GM18517 (cell line): ENCODE measurements at regions not wholly inside any gene's neighbourhood (a gene's known extent, or its start where the extent isn't known, plus 50 kb on each side); places are given as distances from the start of the nearest gene placed in this dataset.
"Not testable (repeated sequence)": the region's sequence is repeated elsewhere in the genome, so short reads cannot be mapped to it uniquely, and the experiment has no call there.

ENCODE experiments used
- ATAC-seq: cut with Tn5 transposase; IDR thresholded peaks from one replicate; pipeline ENCODE4 v1.9.1; 2021; ENCODE audit warnings: mild to moderate bottlenecking, moderate library complexity; ENCODE audit not compliant: unreplicated experiment

- no peak for ATAC-seq
Observed at GRCh38 chr11:15300341-15300740, 185.6 kb downstream of the INSC start.

- ATAC-seq, result no peak
Observed at GRCh38 chr11:15307619-15308024, 192.9 kb downstream of the INSC start.

GRCh38 chr11:15308840-15309239 lies 194.1 kb downstream of the INSC start:
- no peak for ATAC-seq

- ATAC-seq, result no peak
Observed at GRCh38 chr11:15309296-15309695, 194.6 kb downstream of the INSC start.

- ATAC-seq, result no peak
Observed at GRCh38 chr11:15313862-15314261, 199.1 kb downstream of the INSC start.

GRCh38 chr11:15318814-15319213 lies 204.1 kb downstream of the INSC start:
- ATAC-seq, result no peak

- no peak for ATAC-seq
Observed at GRCh38 chr11:15326520-15326919, 211.8 kb downstream of the INSC start.

- ATAC-seq, result no peak
Observed at GRCh38 chr11:15327786-15328231, 213.1 kb downstream of the INSC start.

GRCh38 chr11:15333407-15333806 lies 218.7 kb downstream of the INSC start:
- no peak for ATAC-seq

- ATAC-seq, result no peak
Observed at GRCh38 chr11:15334766-15335165, 220.0 kb downstream of the INSC start.

GRCh38 chr11:15336021-15336420 lies 221.3 kb downstream of the INSC start:
- ATAC-seq, result no peak

GRCh38 chr11:15339302-15339701 lies 224.6 kb downstream of the INSC start:
- ATAC-seq, result no peak

GRCh38 chr11:15341587-15341986 lies 226.9 kb downstream of the INSC start:
- ATAC-seq, result no peak

GRCh38 chr11:15342163-15342562 lies 227.4 kb downstream of the INSC start:
- no peak for ATAC-seq

- no peak for ATAC-seq
Observed at GRCh38 chr11:15346907-15347306, 232.2 kb downstream of the INSC start.

- ATAC-seq, result no peak
Observed at GRCh38 chr11:15347969-15348734, 233.4 kb downstream of the INSC start.

- no peak for ATAC-seq
Observed at GRCh38 chr11:15349413-15349812, 234.7 kb downstream of the INSC start.

- no peak for ATAC-seq
Observed at GRCh38 chr11:15361316-15361715, 246.6 kb downstream of the INSC start.

GRCh38 chr11:15365286-15365685 lies 250.6 kb downstream of the INSC start:
- not testable (repeated sequence) for ATAC-seq

- no peak for ATAC-seq
Observed at GRCh38 chr11:15367695-15368094, 253.0 kb downstream of the INSC start.

GRCh38 chr11:15370495-15371147 lies 255.9 kb downstream of the INSC start:
- no peak for ATAC-seq

- no peak for ATAC-seq
Observed at GRCh38 chr11:15371533-15371932, 256.8 kb downstream of the INSC start.
